Myocyte (in vitro differentiated cells): ENCODE measurements at regions not wholly inside any gene's neighbourhood (a gene's known extent, or its start where the extent isn't known, plus 50 kb on each side); places are given as distances from the start of the nearest gene placed in this dataset.
A peak's percentile ranks its signal among the peaks of the same experiment; 100 is the strongest.
"Not testable (repeated sequence)": the region's sequence is repeated elsewhere in the genome, so short reads cannot be mapped to it uniquely, and the experiment has no call there.

Source experiments
- DNase-seq: peaks from one replicate; pipeline ENCODE4 v3.0.0-alpha.2; 2012; ENCODE audit warnings: low read depth

- DNase-seq = no peak
Measured at GRCh38 chr20:1827510-1827973, 67.7 kb upstream of the SIRPA start.

DNA sequence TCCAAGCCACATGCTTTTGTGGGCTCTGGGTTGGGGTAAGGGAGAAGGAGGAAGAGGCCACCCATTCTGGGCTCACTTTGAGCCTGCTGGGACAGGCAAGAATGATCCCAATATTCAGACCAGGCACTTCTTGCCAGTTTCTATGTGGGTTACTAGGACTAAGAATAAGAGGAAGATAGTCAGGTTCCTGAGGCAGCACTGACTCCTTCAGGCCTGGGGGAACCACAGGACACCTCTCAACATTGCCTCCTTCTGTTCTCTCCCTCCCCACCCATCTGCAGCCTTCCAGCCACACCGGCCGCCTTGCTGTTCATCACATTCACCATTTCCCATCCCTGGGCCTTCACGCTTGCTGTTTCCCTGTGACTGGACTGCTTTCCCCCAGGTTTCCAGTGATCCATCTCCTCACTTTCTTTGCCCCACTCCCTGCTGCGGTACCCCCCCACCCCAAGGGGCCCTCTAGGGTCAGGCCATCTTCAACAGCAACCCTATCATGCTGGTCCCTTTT, 69.2 kb upstream of the SIRPA start:
- DNase-seq = no peak

DNA sequence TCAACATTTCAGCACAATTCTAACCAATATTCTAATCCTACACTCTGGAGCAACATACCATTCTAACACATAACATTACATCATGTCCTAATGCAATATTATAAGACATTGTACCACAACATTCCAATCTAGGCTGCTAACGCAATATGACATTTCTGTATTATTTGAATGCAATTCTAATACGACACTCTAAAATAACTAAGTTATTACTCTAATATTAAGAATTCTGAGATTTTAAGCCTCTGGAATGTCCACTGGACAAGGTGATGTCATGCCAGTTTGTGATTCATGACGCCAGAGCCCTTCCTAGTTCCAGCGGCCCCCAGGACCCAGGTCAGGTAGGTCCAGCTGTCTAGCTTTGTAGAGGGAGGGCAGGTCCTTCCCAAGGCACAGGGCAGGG, 69.7 kb upstream of the SIRPA start:
- DNase-seq = no peak

GRCh38 chr20:1824834-1825233, 70.4 kb upstream of the SIRPA start:
- DNase-seq = no peak

DNA sequence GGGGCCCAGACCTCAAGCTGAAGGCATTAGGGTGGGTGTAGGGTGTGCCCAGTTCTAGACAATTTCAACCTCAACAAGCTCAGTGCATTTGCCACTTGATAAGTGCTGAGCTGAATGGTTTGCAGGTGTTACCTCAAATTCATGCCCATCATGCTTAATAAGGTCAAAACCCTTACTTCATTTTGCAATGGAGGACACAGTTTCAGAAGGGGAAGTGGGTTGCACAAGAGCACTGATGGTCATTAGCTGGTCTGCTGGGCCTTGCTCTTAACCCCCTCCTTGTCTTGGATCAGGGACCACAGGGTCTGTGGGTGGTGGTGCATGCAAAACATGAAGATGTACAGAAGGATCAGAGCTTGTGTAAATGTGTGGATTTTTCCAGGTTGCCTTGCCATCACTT, 71.0 kb upstream of the SIRPA start:
- no peak for DNase-seq

- DNase-seq = peak; percentile 65
Measured at GRCh38 chr20:1823450-1823844, 71.8 kb upstream of the SIRPA start.

GRCh38 chr20:1822564-1823449, 72.4 kb upstream of the SIRPA start:
- DNase-seq = peak; percentile 83

DNA sequence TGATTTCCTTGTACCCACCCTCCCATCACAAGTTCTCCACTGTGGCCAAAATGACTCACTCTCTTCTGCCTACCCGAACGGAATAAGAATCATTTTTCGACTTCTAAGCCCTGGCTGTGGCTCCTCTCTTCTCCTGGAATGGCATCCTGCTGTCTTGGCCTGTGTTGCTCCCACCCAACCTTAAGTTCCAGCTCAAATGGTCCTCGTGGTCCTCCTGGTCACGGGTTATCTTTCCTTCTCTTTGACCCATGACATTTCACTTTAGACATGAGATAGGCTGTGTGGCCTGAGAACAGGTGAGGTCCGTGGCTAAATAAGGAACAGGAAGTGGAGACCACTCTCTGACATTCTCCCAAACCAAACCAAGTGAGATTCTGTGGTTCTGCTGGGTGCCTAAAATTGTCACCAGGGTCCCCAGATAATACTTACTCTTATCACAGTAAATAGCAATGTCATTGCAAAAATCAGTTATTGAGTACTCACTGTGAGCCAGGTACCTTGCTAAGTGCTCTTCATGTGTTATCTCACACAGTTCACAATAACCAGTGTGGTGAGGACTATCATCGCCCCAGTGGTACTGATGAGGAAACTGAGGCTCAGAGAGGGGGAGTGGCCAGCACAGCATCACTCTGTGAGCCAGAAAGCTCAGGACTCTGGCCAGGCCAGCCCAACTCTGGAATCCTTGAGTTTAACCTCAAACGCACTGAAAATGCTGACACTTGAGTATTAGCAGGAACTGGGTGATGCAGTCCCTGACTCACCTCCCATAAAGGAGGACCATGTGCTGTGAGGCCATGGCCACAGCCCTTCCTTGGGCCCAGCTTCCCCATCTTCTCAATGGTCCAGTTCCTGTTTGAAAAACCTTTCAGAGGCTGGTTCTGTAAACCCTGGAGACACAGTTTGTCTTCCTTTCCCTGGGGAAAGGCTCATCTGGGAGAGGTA, 74.8 kb upstream of the SIRPA start:
- DNase-seq = no peak

GRCh38 chr20:1819311-1820137, 75.7 kb upstream of the SIRPA start:
- DNase-seq = no peak

DNA sequence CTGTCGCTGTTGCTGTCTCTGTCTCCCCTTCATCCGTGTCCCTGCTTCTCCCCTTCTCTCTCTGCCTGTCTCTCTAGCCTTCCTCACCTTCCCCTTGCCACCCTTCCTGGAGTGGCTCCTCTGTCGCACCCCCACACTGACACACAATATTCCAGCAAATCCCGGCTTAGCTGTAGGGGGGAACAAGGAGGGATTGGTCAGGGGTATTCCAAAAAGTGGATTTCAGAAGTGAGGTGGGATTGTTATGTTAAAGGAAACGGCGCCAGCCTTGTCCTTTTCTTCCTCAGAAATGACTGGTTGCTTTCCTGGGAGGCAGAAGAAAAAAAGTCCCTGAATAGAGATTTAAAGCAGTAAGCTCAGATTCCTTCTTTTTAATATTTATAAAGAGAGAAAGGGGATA, 76.3 kb upstream of the SIRPA start:
- DNase-seq = no peak

- no peak for DNase-seq
Measured at GRCh38 chr20:1818247-1818840, 76.9 kb upstream of the SIRPA start.

DNA sequence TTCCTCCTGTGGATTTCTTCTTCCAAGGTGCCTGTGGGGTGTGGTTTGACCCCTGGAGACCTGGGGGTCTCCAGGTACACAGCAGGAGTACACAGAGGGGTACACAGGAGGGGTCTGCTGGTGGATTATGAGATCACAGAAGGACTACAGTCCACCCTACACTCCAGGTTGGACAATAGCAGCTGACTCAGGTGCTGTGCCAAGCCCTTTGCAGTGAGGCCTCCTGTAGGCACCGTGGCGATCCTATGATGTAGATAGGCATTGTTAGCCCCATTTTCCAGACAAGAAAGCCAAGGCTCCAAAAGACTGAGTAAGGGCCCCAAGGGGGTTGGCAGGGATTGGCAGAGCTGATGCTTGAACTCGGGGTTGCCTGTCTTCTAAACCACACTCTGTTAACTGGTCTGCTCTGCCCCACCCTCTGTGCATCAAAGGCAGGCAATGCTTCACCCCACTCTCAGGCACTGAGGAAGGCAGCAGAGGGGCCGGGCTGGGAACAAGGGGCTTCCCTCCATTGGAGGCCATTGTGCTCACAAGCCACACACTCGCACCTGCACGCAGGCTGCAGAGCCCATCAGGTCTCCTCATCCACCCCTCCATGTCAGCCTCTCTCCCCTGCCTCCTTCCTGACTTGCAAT, 77.5 kb upstream of the SIRPA start:
- no peak for DNase-seq

- DNase-seq = peak; percentile 92
Measured at GRCh38 chr20:1816384-1817381, 78.5 kb upstream of the SIRPA start.

DNA sequence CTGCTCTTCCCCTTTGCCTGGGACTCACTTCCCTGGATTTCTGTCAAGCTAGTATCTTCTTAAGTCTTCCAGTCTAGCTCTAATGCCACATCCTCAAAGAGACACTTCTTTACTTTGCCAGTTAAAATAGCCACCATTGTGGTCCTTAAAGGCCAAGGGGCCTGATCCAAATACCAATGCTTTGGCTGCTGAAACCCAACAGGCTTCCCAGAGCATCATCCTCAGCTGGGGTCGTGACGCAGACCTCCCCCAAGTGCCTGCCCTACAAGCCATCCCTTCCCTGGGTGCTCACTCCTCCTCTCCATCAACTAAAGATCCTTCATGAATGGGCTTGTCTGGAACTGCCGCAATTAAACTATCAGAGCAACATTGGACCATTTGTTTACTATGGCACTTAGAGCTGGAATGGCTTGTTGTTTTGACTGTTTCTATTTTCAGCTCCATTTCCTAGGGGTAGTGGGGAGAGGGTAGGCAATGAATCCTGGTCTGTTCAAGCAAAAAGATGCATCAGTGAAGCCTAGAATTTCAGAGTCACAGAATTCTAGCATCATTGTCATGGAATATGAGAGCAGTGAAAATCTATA, 79.6 kb upstream of the SIRPA start:
- no peak for DNase-seq

DNA sequence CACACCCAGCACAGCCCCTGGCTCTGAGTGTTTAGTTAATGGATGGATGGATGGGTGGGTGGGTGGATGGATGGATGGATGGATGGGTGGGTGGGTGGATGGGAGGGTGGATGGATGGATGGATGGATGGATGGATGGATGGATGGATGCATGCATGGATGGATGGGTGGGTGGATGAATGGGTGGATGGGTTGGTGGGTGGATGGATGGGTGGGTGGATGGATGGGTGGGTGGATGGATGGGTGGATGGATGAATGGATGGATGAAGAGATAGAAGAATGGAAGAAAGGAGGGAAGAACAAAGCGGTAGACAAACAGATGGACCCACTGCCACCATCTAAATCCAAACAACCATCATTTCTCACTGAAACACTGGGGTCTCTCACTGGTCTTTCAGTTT, 80.3 kb upstream of the SIRPA start:
- DNase-seq = not testable (repeated sequence)

- DNase-seq = no peak
Measured at GRCh38 chr20:1813674-1814635, 81.3 kb upstream of the SIRPA start.

DNA sequence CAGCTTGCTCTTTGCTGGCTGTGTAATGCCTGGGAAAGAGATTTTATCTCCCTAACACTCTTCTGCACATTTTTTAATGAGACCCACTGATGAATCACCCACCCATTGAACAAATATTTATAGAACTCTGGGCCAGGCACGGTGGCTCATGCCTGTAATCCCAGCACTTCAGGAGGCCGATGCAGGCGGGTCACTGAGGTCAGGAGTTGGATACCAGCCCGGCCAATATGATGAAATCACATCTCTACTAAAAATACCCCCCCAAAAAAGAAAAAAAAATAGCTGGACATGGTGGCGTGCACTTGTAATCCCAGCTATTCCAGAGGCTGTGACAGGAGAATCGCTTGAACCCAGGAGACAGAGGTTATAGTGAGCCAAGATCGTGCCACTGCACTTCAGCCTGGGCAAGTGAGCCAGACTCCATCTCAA, 82.1 kb upstream of the SIRPA start:
- peak; percentile 92 for DNase-seq
